CD4-positive, alpha-beta memory T cell (primary cell): ENCODE measurements at regions not wholly inside any gene's neighbourhood (a gene's known extent, or its start where the extent isn't known, plus 50 kb on each side); places are given as distances from the start of the nearest gene placed in this dataset.

Source experiments
- CTCF ChIA-PET: fragments of 350-600 bp; sonication (Branson Sonifier 250); formaldehyde crosslinking; loops from one replicate; lab custom pipeline; 2021; ENCODE audit warnings: inconsistent platforms; ENCODE audit not compliant: partially characterized antibody; lab: Charles Lee
- POLR2A ChIA-PET: fragments of 350-600 bp; sonication (Branson Sonifier 250); formaldehyde crosslinking; loops from one replicate; lab custom pipeline; 2021; ENCODE audit not compliant: partially characterized antibody; lab: Charles Lee
- DNase-seq, 5 donors: peaks; one replicate each; pipeline versions ENCODE4 v3.0.0 to v3.0.0-alpha.2; 2020 to 2022; ENCODE audit warnings: mixed read lengths in 1 of 5
- H3K27ac ChIP-seq: one replicate; pipeline ENCODE4 v1.7.0; 2013; ENCODE audit warnings: low read depth, low read length
- H3K27me3 ChIP-seq: 2 replicates; pipeline ENCODE4 v1.7.0; 2013; ENCODE audit warnings: mild to moderate bottlenecking, low read length, moderate library complexity; ENCODE audit not compliant: insufficient read depth
- H3K36me3 ChIP-seq: 2 replicates; pipeline ENCODE4 v1.7.0; 2013; ENCODE audit warnings: mild to moderate bottlenecking, low read length, moderate library complexity; ENCODE audit not compliant: insufficient read depth
- H3K4me1 ChIP-seq: 2 replicates; pipeline ENCODE4 v1.7.0; 2013; ENCODE audit warnings: mild to moderate bottlenecking, low read length, moderate library complexity; ENCODE audit not compliant: insufficient read depth
- H3K4me3 ChIP-seq, 2 donors: one replicate each; pipeline ENCODE4 v1.7.0; 2013; ENCODE audit warnings: low read length in 2 of 2, mild to moderate bottlenecking in 1 of 2
- H3K9me3 ChIP-seq, 2 donors: one replicate each; pipeline ENCODE4 v1.7.0; 2013; ENCODE audit warnings: low read length in 2 of 2, control low read depth in 1 of 2; ENCODE audit not compliant: control insufficient read depth in 1 of 2
- H3K27ac Mint-ChIP-seq, 7 donors: one replicate each; pipeline ENCODE4 v1.8.0; 2020 to 2021; ENCODE audit warnings: mixed read lengths in 7 of 7, mild to moderate bottlenecking in 6 of 7, inconsistent platforms in 3 of 7, moderate library complexity in 3 of 7
- H3K27me3 Mint-ChIP-seq, 2 donors: one replicate each; pipeline ENCODE4 v1.8.0; 2020 to 2021; ENCODE audit warnings: mixed read lengths in 2 of 2
- H3K36me3 Mint-ChIP-seq, 2 donors: one replicate each; pipeline ENCODE4 v1.8.0; 2020 to 2021; ENCODE audit warnings: mixed read lengths in 2 of 2, inconsistent platforms in 1 of 2, mild to moderate bottlenecking in 1 of 2
- H3K4me1 Mint-ChIP-seq, 4 donors: one replicate each; pipeline ENCODE4 v1.8.0; 2020 to 2021; ENCODE audit warnings: mixed read lengths in 4 of 4, mild to moderate bottlenecking in 1 of 4
- H3K4me3 Mint-ChIP-seq, 8 donors: one replicate each; pipeline ENCODE4 v1.8.0; 2020 to 2021; ENCODE audit warnings: mixed read lengths in 8 of 8, mild to moderate bottlenecking in 7 of 8, moderate library complexity in 6 of 8, inconsistent platforms in 3 of 8
- H3K9me3 Mint-ChIP-seq, 8 donors: one replicate each; pipeline ENCODE4 v1.8.0; 2020 to 2021; ENCODE audit warnings: mixed read lengths in 8 of 8, mild to moderate bottlenecking in 5 of 8, inconsistent platforms in 3 of 8, moderate library complexity in 1 of 8
- intact Hi-C: fragments of 100-400 bp; cut with micrococcal nuclease; formaldehyde crosslinking; loops from one replicate; pipeline ENCODE4 v1.15.1; 2023

DNA sequence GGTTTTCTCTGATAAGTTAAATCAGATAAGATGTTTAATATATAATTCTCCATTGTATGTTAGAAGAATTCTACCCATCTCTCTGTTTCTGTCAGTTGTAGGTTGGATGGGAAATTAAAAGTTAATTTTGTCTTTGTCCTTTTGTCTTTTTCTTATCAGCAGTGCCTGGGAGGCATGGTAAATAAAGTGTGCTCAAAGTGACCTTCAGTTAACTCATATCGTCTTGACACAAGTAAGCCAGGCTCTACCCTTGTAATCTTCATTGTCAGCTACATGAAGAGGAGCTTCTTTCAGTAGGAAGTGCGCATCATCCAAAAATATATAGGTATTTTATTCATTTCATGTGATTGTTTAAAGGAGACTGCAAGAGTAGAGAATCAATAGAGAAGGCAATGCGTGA is 138.9 kb upstream of the NRIP1 start:
- CTCF ChIA-PET: no interaction called here
- no peaks in the 10 kb centered on the region for H3K9me3 ChIP-seq
- no peaks in the 10 kb centered on the region for H3K36me3 ChIP-seq
- peaks cover 0 to 9% of the 10 kb centered on the region in 2 donors for H3K27me3 Mint-ChIP-seq
- H3K4me1 Mint-ChIP-seq: peaks cover 0 to 1% (median 0%) of the 10 kb centered on the region in 4 donors
- H3K9me3 Mint-ChIP-seq: no peaks in the 10 kb centered on the region
- DNase-seq: no peak
- intact Hi-C loops: no loop called here
- H3K27ac ChIP-seq: no peak overlapping the region
- H3K4me1 ChIP-seq: no peaks in the 10 kb centered on the region
- no peak overlapping the region for H3K4me3 ChIP-seq
- no peaks in the 10 kb centered on the region for H3K36me3 Mint-ChIP-seq
- no peak overlapping the region for H3K4me3 Mint-ChIP-seq
- H3K27ac Mint-ChIP-seq: no peak overlapping the region
- POLR2A ChIA-PET: no interaction called here
- no peaks in the 10 kb centered on the region for H3K27me3 ChIP-seq

DNA sequence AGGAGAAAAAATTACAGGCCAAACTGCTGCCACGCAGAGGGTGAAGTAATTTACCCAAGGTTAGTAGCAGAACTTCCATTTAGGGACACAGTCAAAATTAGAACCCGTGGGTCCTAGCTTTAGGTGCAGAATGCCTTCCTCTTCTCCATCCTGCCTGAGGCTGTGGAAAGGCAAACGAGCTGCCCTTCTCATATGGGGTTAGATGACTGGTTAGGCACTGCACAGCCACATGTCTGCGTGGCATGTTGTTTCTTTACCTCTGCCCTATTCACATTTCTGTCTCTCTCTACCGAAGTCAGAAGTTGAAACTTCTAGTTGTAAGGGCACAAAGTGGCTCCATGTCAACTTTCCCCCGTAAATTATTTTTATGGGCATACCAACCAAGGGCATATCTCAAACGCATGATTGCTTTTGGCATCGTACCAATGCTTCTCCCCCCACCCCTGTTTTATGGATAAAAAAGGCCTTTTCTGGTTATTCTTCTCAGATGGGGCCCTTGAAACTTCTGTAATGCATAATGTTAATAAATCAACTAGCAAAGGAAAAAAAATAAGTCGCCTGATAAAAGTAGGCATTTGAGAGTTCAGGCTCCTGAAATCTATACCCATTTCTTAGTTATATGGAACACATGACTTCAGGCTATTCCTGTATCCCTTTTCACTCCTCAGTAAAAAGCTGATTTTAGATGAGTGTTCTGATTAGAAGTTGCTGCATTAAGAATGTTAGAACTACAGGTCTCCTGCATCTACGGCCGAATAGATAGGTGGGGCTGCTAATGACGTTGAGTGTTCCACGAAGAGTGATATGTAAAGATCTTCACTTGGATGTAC is 139.6 kb upstream of the NRIP1 start:
- Histone ChIP-seq H3K4me1 (no peaks in the 10 kb centered on the region), H3K27me3 (no peaks in the 10 kb centered on the region), H3K4me3 (no peak overlapping the region), H3K9me3 (no peaks in the 10 kb centered on the region), H3K27ac (no peak overlapping the region), H3K36me3 (no peaks in the 10 kb centered on the region)
- H3K9me3 Mint-ChIP-seq: no peaks in the 10 kb centered on the region
- DNase-seq: no peak
- peaks cover 0 to 9% of the 10 kb centered on the region in 2 donors for H3K27me3 Mint-ChIP-seq
- H3K36me3 Mint-ChIP-seq: no peaks in the 10 kb centered on the region
- intact Hi-C loops: no loop called here
- H3K4me3 Mint-ChIP-seq: no peak overlapping the region
- CTCF ChIA-PET: no interaction called here
- H3K4me1 Mint-ChIP-seq: peaks cover 0 to 1% (median 0%) of the 10 kb centered on the region in 4 donors
- POLR2A ChIA-PET: no interaction called here
- H3K27ac Mint-ChIP-seq: no peak overlapping the region

DNA sequence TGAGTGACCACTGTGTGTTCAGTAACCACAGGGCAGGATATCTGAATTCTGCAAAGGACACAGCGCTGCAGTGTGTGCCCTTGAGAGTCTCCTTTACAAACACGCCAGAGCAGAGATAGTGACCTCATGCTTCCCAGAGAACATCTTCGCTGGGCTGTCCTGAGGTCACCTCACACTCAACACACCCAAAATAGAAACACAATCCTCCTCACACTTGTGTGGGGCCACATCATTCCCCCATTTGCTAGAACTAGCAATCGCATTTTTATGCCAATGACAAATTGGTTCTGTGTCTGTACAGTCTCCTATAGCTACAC is 140.1 kb upstream of the NRIP1 start:
- H3K9me3 ChIP-seq: no peaks in the 10 kb centered on the region
- Mint-ChIP-seq H3K9me3 (no peaks in the 10 kb centered on the region), H3K27me3 (peaks cover 0 to 9% of the 10 kb centered on the region in 2 donors), H3K36me3 (no peaks in the 10 kb centered on the region), H3K4me3 (no peak overlapping the region), H3K4me1 (peaks cover 0 to 1% (median 0%) of the 10 kb centered on the region in 4 donors), H3K27ac (no peak overlapping the region)
- no peaks in the 10 kb centered on the region for H3K27me3 ChIP-seq
- H3K36me3 ChIP-seq: no peaks in the 10 kb centered on the region
- H3K27ac ChIP-seq: no peak overlapping the region
- POLR2A ChIA-PET: no interaction called here
- H3K4me3 ChIP-seq: no peak overlapping the region
- H3K4me1 ChIP-seq: no peaks in the 10 kb centered on the region
- intact Hi-C loops: no loop called here
- no peak for DNase-seq
- CTCF ChIA-PET: no interaction called here

DNA sequence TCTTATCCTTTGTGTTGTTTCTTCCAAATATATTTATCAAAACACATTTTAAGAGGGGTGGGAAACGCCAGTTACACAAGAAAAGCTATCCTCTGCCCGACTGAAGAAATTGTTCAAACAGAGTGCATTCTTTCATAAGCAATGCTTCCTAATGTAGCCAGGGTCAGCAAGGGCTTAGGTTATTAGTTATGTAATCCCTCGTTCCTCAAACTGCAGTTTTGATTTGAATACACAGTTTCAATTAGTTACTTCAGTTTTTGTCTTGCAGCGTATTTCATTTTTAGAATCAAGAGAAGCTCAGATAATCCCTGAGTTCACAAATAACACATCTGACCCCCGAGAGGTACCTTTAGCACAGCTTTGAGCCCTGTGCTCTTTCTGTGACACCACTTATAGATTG is 141.7 kb upstream of the NRIP1 start:
- intact Hi-C loops: no loop called here
- no peaks in the 10 kb centered on the region for H3K27me3 ChIP-seq

DNA sequence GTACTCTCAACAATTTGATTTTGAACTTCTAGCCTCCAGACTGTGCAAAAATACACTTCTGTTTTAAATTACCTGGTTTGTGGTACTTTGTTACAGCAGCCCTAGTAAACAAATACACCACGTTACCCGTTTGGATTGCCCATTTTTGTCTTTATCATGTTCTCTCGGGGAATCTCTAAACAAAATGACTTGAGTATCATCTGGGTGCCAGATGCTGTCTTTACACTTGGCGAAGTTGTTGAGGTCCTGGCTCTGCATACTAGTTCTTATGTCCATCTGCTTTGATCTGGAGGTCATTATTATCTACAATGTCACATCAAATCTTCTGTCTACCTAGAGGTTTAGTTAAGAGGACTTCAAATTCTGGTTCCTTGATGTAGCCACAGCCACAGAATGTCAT is 142.4 kb upstream of the NRIP1 start:
- Histone ChIP-seq H3K36me3 (no peaks in the 10 kb centered on the region), H3K4me1 (no peaks in the 10 kb centered on the region), H3K4me3 (no peak overlapping the region), H3K27ac (no peak overlapping the region), H3K27me3 (no peaks in the 10 kb centered on the region), H3K9me3 (no peaks in the 10 kb centered on the region)
- intact Hi-C loops: no loop called here
- Mint-ChIP-seq H3K4me1 (peaks cover 0 to 1% (median 0%) of the 10 kb centered on the region in 4 donors), H3K4me3 (no peak overlapping the region), H3K27ac (peak overlapping the region in 1 of 7 donors; percentile 27), H3K9me3 (no peaks in the 10 kb centered on the region), H3K36me3 (no peaks in the 10 kb centered on the region), H3K27me3 (peaks cover 4 to 9% of the 10 kb centered on the region in 2 donors)
- no peak for DNase-seq
- CTCF ChIA-PET: no interaction called here
- POLR2A ChIA-PET: no interaction called here

More for the DNA sequence above, 141.7 kb upstream of the NRIP1 start:
- CTCF ChIA-PET: no interaction called here
- Histone ChIP-seq H3K27ac (no peak overlapping the region), H3K4me1 (no peaks in the 10 kb centered on the region), H3K9me3 (no peaks in the 10 kb centered on the region), H3K36me3 (no peaks in the 10 kb centered on the region), H3K4me3 (no peak overlapping the region)
- peaks cover 0 to 1% (median 0%) of the 10 kb centered on the region in 4 donors for H3K4me1 Mint-ChIP-seq
- no peak overlapping the region for H3K4me3 Mint-ChIP-seq
- DNase-seq: no peak
- no peaks in the 10 kb centered on the region for H3K9me3 Mint-ChIP-seq
- POLR2A ChIA-PET: no interaction called here
- H3K36me3 Mint-ChIP-seq: no peaks in the 10 kb centered on the region
- H3K27ac Mint-ChIP-seq: no peak overlapping the region
- peaks cover 4 to 9% of the 10 kb centered on the region in 2 donors for H3K27me3 Mint-ChIP-seq

DNA sequence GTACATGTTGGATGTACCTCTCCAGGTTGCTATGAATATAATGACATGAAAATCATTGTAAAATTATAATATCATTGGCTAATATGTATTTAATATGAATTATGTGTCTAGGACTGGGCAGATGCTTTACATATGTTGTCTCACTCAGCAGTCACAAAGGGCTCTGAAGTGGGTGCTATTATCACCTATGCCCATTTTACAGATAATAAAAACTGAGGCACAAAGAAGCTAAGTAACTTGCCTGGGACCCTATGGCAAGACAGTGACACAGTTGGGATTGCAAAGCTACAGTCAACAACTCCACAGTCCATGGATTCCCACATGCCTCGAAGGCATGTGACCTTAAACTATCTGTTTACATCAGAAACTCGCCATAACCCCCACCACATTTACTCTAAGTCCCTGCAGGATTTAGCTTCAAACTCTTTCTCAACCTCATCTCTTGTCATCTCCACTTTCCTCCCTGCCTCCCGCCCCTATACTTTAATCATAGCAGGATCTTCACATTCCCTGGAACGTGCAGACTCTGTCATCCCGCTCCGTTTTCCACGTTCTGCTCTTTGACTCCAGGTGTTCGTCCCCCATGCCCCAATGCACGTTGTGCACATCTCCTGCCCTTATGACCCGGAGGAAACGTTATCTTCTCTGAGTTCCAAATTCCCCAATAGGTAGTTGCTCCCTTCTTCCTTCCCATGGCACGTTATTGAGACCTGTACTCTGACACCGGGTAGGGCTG is 143.0 kb upstream of the NRIP1 start:
- intact Hi-C loops: no loop called here
- Mint-ChIP-seq H3K27ac (no peak overlapping the region), H3K4me3 (no peak overlapping the region), H3K9me3 (no peaks in the 10 kb centered on the region), H3K27me3 (peaks cover 4 to 9% of the 10 kb centered on the region in 2 donors), H3K4me1 (peaks cover 0 to 1% (median 0%) of the 10 kb centered on the region in 4 donors), H3K36me3 (no peaks in the 10 kb centered on the region)
- no peak overlapping the region for H3K4me3 ChIP-seq
- no peaks in the 10 kb centered on the region for H3K36me3 ChIP-seq
- H3K4me1 ChIP-seq: no peaks in the 10 kb centered on the region
- ChIA-PET POLR2A (no interaction called here), CTCF (no interaction called here)
- H3K27ac ChIP-seq: no peak overlapping the region
- H3K27me3 ChIP-seq: no peaks in the 10 kb centered on the region
- no peak for DNase-seq
- no peaks in the 10 kb centered on the region for H3K9me3 ChIP-seq

DNA sequence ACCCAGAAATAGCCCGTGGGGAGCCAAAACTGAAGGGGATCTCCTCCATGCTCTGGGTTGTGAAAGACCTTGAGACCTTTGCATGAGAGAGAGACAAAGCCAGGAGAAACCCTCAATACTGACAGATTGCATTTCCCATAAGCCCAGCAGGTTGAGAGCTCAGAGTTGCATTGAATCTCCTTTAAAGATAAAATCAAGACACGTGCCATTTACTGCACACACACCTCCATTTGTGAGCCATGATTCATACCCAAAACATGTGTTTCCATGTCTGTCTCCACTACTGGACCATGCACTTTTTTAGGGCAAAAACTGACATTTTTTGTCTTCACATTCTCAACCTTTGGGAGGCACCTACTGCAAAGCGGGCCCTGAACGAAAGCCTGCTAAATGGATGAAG is 144.0 kb upstream of the NRIP1 start:
- Histone ChIP-seq H3K4me3 (no peak overlapping the region), H3K9me3 (no peaks in the 10 kb centered on the region), H3K27ac (no peak overlapping the region), H3K27me3 (no peaks in the 10 kb centered on the region), H3K36me3 (no peaks in the 10 kb centered on the region), H3K4me1 (no peaks in the 10 kb centered on the region)
- Mint-ChIP-seq H3K27me3 (peaks cover 4 to 9% of the 10 kb centered on the region in 2 donors), H3K4me1 (peaks cover 0 to 1% (median under 1%) of the 10 kb centered on the region in 4 donors), H3K27ac (peak overlapping the region in 1 of 7 donors; percentile 8), H3K9me3 (no peaks in the 10 kb centered on the region), H3K4me3 (no peak overlapping the region), H3K36me3 (no peaks in the 10 kb centered on the region)
- ChIA-PET POLR2A (interaction anchor here (0.6 kb wide), 1 partner anchor 142 kb away, joined by 3 read pairs; no protein-coding TSS in a partner anchor), CTCF (no interaction called here)
- DNase-seq: no peak
- intact Hi-C loops: no loop called here
